ENCODE measurements at regions not wholly inside any gene's neighbourhood (a gene's known extent, or its start where the extent isn't known, plus 50 kb on each side); places are given as distances from the start of the nearest gene placed in this dataset.

DNA sequence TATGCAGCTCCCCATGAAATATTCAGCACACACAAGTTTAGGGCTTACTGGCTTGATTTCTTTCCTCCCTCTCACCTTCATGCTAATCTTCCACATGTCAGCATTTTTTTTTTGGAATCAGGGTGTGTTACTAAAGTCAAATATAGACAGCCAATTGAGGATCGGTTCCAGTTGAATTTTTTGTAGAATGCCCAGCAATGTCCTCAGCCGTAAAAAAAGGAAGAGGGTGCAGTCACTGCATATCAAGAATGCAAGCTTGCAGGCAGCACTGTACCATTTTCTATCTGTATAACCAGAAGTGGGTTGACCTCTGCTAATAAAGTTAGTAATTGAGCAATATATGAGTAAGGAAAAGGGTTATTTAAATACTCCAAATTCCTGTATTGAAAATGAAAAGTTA, 51.4 kb upstream of the CHMP2B start:
- no peaks in the 10 kb centered on the region for H3K36me3 ChIP-seq (ENCODE audit: insufficient read depth)
- H3K27ac ChIP-seq (ENCODE audit: low read depth) = no peak overlapping the region
- no peaks in the 10 kb centered on the region for H3K4me1 ChIP-seq (ENCODE audit: insufficient read depth)
- no peak for DNase-seq (ENCODE audit: extremely low spot score)
- H3K4me3 ChIP-seq (ENCODE audit: low read depth, low read length) = no peak overlapping the region
- WGBS = 66% methylated on average over 2 of the region's 2 CpGs

DNA sequence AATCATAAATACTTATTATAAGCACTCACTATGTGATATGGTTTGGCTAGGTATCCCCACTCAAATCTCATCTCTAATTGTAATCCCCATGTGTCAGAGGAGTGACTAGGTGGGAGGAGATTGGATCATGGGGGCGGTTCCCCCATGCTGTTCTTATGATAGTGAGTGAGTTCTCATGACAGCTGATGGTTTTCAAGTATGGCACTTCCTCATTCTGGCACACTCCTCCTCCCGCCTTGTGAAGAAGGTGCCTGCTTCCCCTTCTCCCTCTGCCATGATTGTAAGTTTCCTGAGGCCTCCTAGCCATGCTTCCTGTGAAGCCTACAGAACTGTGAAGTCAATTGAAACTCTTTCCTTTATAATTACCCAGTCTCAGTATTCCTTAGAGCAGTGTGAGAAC, 53.3 kb upstream of the CHMP2B start:
- Histone ChIP-seq H3K36me3 (ENCODE audit: insufficient read depth) (no peaks in the 10 kb centered on the region), H3K4me3 (ENCODE audit: low read depth, low read length) (no peak overlapping the region), H3K4me1 (ENCODE audit: insufficient read depth) (no peaks in the 10 kb centered on the region), H3K27ac (ENCODE audit: low read depth) (no peak overlapping the region)
- WGBS = 83% methylated on average over 2 of the region's 2 CpGs
- no peak for DNase-seq (ENCODE audit: extremely low spot score)

GRCh38 chr3:87173071-87173470, 54.0 kb upstream of the CHMP2B start:
- no peak for DNase-seq (ENCODE audit: extremely low spot score)
- 60% methylated on average over 3 of the region's 3 CpGs for WGBS
- Histone ChIP-seq H3K27ac (ENCODE audit: low read depth) (no peak overlapping the region), H3K36me3 (ENCODE audit: insufficient read depth) (no peaks in the 10 kb centered on the region), H3K4me1 (ENCODE audit: insufficient read depth) (no peaks in the 10 kb centered on the region), H3K4me3 (ENCODE audit: low read depth, low read length) (no peak overlapping the region)

DNA sequence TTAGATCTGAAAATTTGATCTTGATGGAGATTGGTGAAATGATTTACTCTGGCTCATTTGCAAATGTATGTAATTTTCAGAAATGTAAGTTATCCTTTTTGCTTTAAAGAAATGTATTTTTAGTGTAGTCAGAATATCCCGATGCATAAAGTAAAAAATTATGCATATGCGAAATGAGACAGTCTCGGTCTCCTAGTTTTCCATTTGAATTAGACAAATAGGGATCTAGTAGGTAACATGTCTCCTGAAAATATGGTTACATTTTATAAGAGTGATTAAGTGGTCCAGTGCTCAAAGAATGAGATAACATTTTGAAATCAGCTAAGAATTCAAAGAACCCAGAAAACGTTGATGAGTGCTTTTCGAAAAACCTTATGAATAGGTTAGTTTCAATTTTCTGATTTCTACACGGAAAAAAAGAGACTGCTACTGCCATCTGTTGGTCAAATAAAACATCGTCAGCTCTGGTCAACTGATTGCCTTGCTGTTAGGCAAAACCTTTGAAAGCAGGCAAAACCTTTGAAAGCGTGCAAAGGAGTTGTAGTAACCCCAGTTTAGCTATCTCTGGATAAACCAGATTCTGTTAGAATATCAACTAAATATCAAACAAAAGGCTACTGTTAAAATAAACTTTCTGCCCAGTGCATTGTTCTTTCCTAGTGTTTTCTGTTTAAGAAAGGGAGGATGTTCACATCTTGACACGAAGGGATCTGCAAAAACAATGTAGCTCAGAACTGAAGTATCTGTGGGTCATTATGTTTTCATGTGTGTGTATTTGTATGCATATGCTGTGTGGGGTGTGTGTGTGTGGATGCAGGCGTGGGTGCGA, 59.3 kb upstream of the CHMP2B start:
- no peaks in the 10 kb centered on the region for H3K36me3 ChIP-seq (ENCODE audit: insufficient read depth)

GRCh38 chr3:87164245-87164644, 62.9 kb upstream of the CHMP2B start:
- H3K36me3 ChIP-seq (ENCODE audit: insufficient read depth) = no peaks in the 10 kb centered on the region
- no peak for DNase-seq (ENCODE audit: extremely low spot score)
- 88% methylated on average over 3 of the region's 3 CpGs for WGBS
- no peak overlapping the region for H3K4me3 ChIP-seq (ENCODE audit: low read depth, low read length)
- H3K4me1 ChIP-seq (ENCODE audit: insufficient read depth) = no peaks in the 10 kb centered on the region
- no peak overlapping the region for H3K27ac ChIP-seq (ENCODE audit: low read depth)

More for the DNA sequence above, 59.3 kb upstream of the CHMP2B start:
- no peak overlapping the region for H3K27ac ChIP-seq (ENCODE audit: low read depth)
- H3K4me3 ChIP-seq (ENCODE audit: low read depth, low read length) = no peak overlapping the region
- WGBS = 40% methylated on average over 11 of the region's 11 CpGs
- peak; percentile 41 for DNase-seq (ENCODE audit: extremely low spot score)
- no peaks in the 10 kb centered on the region for H3K4me1 ChIP-seq (ENCODE audit: insufficient read depth)

DNA sequence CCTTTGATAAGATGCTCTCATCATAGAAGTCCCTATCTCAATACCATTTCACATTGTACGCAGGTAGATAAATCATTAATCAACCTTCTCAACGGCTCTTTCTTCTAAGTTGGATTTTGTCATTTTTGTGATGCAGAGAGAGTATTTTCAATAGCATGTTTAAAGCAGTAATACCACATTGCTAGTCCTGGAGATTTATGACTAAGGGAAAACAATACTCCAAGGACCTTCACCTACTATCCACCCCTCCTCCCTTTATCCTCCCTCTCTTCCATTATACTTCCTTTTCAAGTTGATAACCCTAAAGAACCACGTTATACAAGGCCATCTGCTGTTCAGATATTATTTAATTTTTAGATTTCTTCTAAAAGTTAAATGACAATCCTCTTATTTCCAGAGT, 65.3 kb upstream of the CHMP2B start:
- WGBS = 56% methylated on average over 3 of the region's 3 CpGs
- H3K27ac ChIP-seq (ENCODE audit: low read depth) = no peak overlapping the region
- no peak for DNase-seq (ENCODE audit: extremely low spot score)
- no peak overlapping the region for H3K4me3 ChIP-seq (ENCODE audit: low read depth, low read length)
- no peaks in the 10 kb centered on the region for H3K4me1 ChIP-seq (ENCODE audit: insufficient read depth)
- H3K36me3 ChIP-seq (ENCODE audit: insufficient read depth) = no peaks in the 10 kb centered on the region

- Histone ChIP-seq H3K4me3 (ENCODE audit: low read depth, low read length) (no peak overlapping the region), H3K27ac (ENCODE audit: low read depth) (no peak overlapping the region), H3K4me1 (ENCODE audit: insufficient read depth) (no peaks in the 10 kb centered on the region), H3K36me3 (ENCODE audit: insufficient read depth) (no peaks in the 10 kb centered on the region)
- DNase-seq (ENCODE audit: extremely low spot score) = no peak
- WGBS = 32% methylated on average over 1 of the region's 1 CpG
Measured at GRCh38 chr3:87161417-87161816, 65.7 kb upstream of the CHMP2B start.

DNA sequence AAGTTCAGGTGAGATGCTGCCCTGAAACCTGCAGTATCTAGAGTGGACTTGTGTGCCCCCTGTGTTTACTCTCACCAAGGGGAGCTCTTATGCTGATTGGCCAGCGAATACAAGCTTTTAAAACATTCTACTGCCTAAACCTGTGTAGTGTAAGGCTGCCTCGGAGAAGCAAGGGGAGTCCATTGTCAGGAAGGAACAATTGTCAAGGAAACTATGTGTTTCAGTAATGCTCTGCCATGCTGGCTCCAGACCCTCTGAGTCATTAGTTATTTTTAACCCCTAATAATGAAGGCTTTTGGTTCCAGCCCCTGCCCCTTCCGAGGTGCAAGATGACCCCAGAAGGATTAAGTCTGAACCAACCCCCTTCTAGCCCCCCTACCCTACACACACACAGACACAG, 66.1 kb upstream of the CHMP2B start:
- 60% methylated on average over 3 of the region's 3 CpGs for WGBS
- Histone ChIP-seq H3K4me1 (ENCODE audit: insufficient read depth) (no peaks in the 10 kb centered on the region), H3K4me3 (ENCODE audit: low read depth, low read length) (no peak overlapping the region), H3K27ac (ENCODE audit: low read depth) (no peak overlapping the region), H3K36me3 (ENCODE audit: insufficient read depth) (no peaks in the 10 kb centered on the region)
- DNase-seq (ENCODE audit: extremely low spot score) = no peak

GRCh38 chr3:87158823-87159222, 68.3 kb upstream of the CHMP2B start:
- Histone ChIP-seq H3K36me3 (ENCODE audit: insufficient read depth) (no peaks in the 10 kb centered on the region), H3K27ac (ENCODE audit: low read depth) (no peak overlapping the region), H3K4me3 (ENCODE audit: low read depth, low read length) (no peak overlapping the region), H3K4me1 (ENCODE audit: insufficient read depth) (no peaks in the 10 kb centered on the region)
- 20% methylated on average over 1 of the region's 1 CpG for WGBS
- no peak for DNase-seq (ENCODE audit: extremely low spot score)

DNA sequence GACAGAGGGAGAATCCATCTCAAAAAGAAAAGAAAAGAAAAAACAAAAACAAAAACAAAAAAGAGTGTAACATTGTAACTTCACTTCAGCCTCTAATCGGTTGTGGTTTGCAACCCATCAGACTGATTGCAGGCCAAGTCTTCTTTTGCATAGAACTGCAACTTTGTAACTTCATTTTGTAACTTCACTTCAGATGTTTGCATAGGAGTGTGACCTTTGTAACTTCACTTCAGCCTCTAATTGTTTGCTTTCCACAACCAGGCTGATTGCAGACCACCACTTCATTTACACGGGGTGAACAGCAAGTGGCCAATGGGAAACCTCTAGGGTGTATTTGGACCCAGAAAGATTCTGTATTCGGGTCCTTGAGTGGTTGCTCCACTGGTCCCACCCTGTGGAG, 79.1 kb upstream of the CHMP2B start:
- Histone ChIP-seq H3K4me3 (ENCODE audit: low read depth, low read length) (no peak overlapping the region), H3K36me3 (ENCODE audit: insufficient read depth) (no peaks in the 10 kb centered on the region)
- 86% methylated on average over 3 of the region's 3 CpGs for WGBS

DNA sequence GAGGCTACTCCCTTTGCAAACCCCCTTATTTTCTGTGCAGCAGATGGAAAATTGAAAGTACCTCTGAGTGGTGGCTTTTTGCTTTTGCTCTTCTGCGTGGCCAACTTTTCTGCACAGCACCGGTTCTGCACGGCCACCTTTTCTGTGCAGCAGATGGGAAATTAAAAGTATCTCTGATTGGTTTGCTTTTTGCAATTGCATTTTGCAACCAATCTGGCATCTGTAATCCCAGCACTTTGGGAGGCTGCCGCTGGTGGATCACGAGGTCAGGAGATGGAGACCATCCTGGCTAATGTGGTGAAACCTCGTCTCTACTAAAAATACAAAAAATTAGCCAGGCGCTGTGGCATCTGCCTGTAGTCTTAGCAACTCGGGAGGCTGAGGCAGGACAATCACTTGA, 79.5 kb upstream of the CHMP2B start:
- DNase-seq (ENCODE audit: extremely low spot score) = no peak
- 90% methylated on average over 8 of the region's 8 CpGs for WGBS
- Histone ChIP-seq H3K36me3 (ENCODE audit: insufficient read depth) (no peaks in the 10 kb centered on the region), H3K4me1 (ENCODE audit: insufficient read depth) (no peaks in the 10 kb centered on the region), H3K27ac (ENCODE audit: low read depth) (no peak overlapping the region), H3K4me3 (ENCODE audit: low read depth, low read length) (no peak overlapping the region)

More for the DNA sequence above, 79.1 kb upstream of the CHMP2B start:
- Histone ChIP-seq H3K27ac (ENCODE audit: low read depth) (no peak overlapping the region), H3K4me1 (ENCODE audit: insufficient read depth) (no peaks in the 10 kb centered on the region)
- no peak for DNase-seq (ENCODE audit: extremely low spot score)

- no peak for DNase-seq (ENCODE audit: extremely low spot score)
Measured at GRCh38 chr3:87145553-87145952, 81.6 kb upstream of the CHMP2B start.

DNA sequence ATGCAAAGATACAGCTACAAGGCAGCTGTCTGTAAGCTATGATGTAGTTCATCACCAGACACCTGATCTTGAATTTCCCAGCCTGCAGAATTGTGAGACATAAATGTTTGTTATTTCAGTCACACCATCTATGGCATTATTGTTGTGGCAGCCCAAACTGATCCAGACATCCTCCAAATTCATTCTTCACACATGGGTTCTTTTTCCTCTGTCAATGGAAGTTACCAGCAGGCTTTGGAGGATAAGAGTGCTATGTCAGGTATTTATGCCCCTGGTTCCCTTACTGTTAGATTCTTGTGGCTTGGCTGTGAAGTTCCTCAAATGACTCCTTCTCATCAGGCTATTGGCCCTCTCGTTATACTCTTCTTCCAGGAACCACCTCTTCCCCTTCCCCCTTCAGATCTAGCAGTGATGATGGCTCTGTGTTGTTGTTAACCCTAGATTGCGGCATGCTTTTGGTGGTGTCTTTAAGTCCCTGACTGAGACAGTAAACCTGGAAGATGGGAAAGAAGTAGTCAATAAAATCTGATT, 91.0 kb upstream of the CHMP2B start:
- no peaks in the 10 kb centered on the region for H3K4me1 ChIP-seq (ENCODE audit: insufficient read depth)
- no peak overlapping the region for H3K4me3 ChIP-seq (ENCODE audit: low read depth, low read length)
- H3K27ac ChIP-seq (ENCODE audit: low read depth) = no peak overlapping the region
- WGBS = 63% methylated on average over 2 of the region's 2 CpGs
- DNase-seq (ENCODE audit: extremely low spot score) = no peak
- no peaks in the 10 kb centered on the region for H3K36me3 ChIP-seq (ENCODE audit: insufficient read depth)

More at GRCh38 chr3:87145553-87145952, 81.6 kb upstream of the CHMP2B start:
- Histone ChIP-seq H3K27ac (ENCODE audit: low read depth) (no peak overlapping the region), H3K4me1 (ENCODE audit: insufficient read depth) (no peaks in the 10 kb centered on the region), H3K36me3 (ENCODE audit: insufficient read depth) (no peaks in the 10 kb centered on the region), H3K4me3 (ENCODE audit: low read depth, low read length) (no peak overlapping the region)
- WGBS = 56% methylated on average over 6 of the region's 6 CpGs

DNA sequence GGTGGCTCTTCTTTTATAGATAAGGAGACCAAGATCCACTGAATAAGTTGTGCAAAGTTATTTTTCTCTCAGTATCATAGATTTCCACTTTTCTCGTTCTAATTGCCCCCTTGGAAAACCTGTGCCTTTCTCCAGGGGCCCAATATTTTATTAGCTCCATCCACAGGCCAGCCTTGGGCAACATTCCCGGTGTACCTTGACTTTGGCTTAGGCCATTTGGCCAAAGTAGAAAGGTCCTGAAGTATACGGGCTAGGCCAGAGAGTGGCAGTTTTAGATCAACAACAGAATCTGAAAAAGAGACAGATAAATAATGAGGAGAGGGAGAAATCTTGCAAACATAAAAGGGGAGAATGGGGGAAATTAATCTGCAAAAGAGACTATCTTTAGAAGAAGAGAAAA, 91.7 kb upstream of the CHMP2B start:
- Histone ChIP-seq H3K4me3 (ENCODE audit: low read depth, low read length) (no peak overlapping the region), H3K36me3 (ENCODE audit: insufficient read depth) (no peaks in the 10 kb centered on the region), H3K27ac (ENCODE audit: low read depth) (no peak overlapping the region), H3K4me1 (ENCODE audit: insufficient read depth) (no peaks in the 10 kb centered on the region)
- no peak for DNase-seq (ENCODE audit: extremely low spot score)
- 71% methylated on average over 3 of the region's 3 CpGs for WGBS

Measured in urinary bladder (tissue), 3 donors.